Stimulated activated CD8-positive, alpha-beta memory T cell treated with anti-CD3 and anti-CD28 coated beads, Interleukin-15, amount 100 ng/mL, for 48 hours (primary cell): ENCODE measurements at regions not wholly inside any gene's neighbourhood (a gene's known extent, or its start where the extent isn't known, plus 50 kb on each side); places are given as distances from the start of the nearest gene placed in this dataset.
"Not testable (repeated sequence)": the region's sequence is repeated elsewhere in the genome, so short reads cannot be mapped to it uniquely, and the experiment has no call there.

Experiments
- DNase-seq, 2 donors: peaks; one replicate each; pipeline ENCODE4 v3.0.0-alpha.2; 2020; ENCODE audit warnings: low read depth in 2 of 2

DNA sequence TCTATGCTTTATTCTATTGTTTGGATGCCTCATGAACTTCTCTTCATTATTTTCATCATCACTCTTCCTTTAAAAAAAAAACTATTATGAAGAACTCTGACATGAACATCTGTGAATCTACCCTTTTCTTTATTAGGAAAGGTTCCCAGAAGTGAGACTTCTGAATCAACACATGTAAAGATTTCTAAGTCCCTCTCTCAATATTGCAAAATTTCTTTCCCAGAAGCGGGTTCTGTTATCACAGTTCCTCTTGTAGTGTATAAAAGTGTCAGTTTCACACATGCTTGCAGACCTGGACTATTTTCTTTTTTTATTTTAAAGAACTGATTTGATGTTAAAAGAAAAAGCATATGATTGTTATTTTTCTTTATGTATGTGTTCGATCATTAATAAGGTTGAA, 330.8 kb upstream of the KLF3 start:
- DNase-seq: no peak

- no peak for DNase-seq
Observed at GRCh38 chr4:38334791-38335190, 329.2 kb upstream of the KLF3 start.

- not testable (repeated sequence) for DNase-seq
Observed at GRCh38 chr4:38338939-38339338, 325.1 kb upstream of the KLF3 start.

DNA sequence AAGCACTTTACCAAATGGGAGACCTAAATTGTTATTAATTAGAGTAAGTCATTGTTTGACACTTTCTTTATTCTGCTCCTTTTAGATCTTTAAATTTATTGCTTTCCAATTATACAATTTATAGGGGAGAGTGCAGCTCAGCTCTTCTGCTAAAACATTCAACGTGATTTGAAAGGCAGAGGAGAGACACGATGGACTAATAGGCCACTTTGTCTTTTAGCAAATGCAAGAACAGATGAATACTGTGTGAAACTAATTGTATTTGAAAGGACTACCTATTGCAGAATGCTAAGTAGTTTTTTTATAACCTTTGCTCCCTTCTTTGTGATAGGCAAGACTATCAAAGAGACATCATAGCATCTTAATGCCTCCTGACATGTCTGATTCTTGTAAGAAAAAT, 320.4 kb upstream of the KLF3 start:
- DNase-seq: no peak

DNA sequence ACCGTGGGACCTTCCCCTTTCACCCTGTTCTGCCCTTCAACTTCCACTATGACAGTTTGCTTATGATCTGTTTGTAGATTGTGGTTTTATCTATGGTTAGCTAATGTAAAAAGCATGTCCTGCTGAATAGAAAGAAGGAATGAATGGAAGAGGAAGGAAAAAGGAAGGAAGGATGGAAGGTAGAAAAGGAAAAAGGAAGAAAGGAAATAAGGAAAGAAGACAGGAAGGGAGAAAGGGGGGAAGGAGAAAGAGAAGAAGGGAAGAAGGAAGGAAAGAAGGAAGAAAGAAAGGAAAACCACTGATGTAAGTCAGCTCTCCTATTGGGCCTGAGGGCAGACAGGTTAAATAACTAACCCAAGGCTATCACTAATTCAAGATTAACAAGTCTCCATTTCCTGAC, 319.1 kb upstream of the KLF3 start:
- no peak for DNase-seq

DNA sequence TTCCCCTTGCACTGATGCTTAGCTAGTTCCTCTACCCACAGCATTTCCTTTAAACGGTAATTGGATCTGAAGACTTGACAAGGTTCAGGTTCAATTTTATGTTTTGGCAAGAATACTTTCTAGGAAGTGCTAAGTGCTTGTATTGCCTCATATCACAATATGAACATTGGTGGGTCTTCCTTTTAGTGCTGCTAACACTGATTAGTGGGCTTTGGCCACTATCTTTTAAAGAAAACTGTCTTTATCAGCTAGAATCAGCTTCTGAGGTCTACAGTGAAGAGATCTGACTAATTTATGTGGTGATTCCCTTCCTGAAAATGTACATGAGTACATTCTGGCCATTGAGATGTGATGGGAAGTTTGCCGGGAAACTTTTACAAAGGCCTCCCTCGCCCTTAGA, 316.7 kb upstream of the KLF3 start:
- no peak for DNase-seq

- no peak for DNase-seq
Observed at GRCh38 chr4:38354421-38354820, 309.6 kb upstream of the KLF3 start.

DNA sequence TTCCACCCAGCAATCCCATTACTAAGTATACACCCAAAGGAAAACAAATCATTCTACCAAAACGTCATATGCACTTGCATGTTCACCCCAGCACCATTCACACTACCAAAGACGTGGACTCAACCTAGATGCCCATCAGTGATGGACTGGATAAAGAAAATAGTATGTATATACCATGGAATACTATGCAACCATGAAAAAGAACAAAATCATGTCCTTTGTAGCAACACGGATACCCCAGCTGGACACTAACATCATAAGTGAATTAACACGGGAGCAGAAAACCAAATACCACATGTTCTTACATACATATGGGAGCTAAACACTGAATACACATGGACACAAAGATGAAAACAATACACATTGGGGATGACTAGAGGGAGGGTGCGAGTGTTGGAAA, 309.1 kb upstream of the KLF3 start:
- no peak for DNase-seq

DNA sequence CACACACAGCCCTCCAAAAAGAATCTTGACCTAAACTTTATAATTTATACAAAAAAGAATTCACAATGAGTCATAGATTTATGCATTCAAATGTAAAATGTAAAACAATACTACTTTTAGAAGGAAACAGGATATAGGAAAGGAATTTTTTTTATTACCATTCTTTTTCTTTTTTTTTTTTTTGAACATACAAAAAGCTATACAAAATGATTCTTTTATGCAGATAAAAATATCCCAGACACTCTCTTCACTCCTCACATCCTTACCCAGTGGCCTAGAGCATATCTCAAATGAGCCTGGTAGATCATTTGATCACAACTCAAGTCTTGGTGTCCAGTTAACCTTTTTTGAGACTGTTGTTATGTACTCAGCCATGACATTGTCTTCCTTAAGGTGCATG, 307.3 kb upstream of the KLF3 start:
- no peak for DNase-seq

DNA sequence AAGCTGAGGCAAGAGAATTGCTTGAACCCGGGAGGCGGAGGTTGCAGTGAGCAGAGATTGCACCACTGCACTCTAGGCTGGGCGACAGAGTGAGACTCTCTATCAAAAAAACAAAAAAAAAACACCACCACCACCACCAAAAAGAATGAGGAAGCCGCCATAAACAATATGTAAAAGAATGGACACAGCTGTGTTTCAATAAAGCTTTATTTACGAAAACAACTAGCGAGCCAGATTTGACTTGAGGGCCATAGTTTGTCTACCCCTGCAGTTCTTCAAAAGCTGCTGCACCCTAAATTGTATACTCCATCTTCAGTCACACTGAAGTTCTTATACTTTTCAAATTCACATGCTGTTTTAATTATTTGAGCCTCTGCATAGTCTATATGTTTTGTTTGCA, 306.5 kb upstream of the KLF3 start:
- DNase-seq: no peak

- DNase-seq: no peak
Observed at GRCh38 chr4:38359113-38359512, 304.9 kb upstream of the KLF3 start.

- no peak for DNase-seq
Observed at GRCh38 chr4:38360201-38360600, 303.8 kb upstream of the KLF3 start.

DNA sequence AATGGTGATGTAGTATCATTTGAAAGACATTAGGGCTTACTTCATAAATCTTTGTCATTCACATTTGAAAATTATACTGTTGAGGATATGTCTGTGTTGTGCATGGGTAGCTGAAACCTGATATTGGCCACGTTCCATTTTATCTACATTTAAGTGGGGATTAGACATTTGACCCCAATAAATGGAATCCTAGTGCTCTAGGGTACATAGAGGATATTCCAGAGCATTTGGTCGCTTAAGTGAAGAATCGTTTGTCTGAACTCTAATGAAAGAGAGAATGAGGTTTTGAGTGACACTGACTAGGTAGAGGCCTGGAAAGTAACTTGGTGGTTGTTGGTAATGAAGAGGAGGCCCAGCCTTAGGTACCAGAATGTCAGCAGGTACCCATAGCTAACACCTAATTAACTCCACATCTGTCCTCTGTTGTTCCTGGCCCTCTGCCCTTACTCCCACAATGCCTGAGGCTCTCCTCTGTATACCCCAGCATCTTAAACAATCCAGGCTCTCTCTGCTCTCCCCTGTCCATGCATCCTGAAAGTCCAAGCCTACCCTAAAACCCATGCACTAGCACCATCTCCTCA, 299.5 kb upstream of the KLF3 start:
- no peak for DNase-seq

GRCh38 chr4:38365261-38365660, 298.7 kb upstream of the KLF3 start:
- no peak for DNase-seq

DNA sequence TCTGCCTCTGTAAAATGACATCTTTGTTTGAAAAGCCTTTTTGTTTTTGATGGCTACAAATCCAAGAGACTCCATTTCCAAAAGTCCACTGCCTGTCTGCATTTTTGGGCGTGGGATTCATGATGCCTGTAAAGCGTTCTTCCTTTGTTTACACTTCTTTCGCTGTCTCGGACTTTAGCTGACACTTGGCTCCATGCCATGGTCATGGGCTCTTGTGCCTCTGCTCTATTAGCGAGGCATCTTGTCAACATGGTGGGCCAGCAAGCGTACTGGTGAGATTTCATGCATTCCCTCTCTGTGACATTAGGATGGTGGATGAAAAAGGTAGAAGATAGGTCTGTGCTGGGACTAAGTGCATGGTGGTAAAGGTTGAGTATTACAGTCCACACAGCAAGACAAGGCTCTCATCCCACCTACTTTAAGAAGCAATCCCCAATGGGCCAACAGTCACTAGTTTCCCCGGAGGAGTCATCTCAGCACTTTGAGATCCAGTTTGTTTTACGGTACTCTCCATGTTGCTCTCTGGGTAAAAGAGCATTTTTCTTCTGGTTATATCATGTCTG, 298.2 kb upstream of the KLF3 start:
- no peak for DNase-seq

DNA sequence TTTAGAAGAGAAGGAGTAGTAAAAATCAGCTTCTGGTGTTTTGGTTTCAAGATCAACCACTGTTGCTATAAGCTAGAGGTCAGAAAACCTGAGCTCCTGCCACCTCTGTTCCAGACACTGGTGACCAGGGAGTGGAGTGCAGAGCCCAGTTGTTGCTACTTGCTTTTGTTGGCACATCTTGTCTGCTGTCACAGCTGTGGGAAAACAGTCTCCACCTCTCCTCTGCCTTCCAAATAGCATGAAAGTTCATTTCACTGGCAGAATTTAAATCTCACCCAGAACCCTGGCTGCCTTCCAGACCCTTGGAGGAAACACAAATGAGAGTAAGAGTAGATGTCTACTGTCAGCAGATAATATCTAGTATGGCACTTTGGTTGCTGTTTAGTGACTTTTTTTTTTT, 297.5 kb upstream of the KLF3 start:
- DNase-seq: no peak

- DNase-seq: no peak
Observed at GRCh38 chr4:38366997-38367396, 297.0 kb upstream of the KLF3 start.

GRCh38 chr4:38367642-38368174, 296.3 kb upstream of the KLF3 start:
- DNase-seq: no peak

DNA sequence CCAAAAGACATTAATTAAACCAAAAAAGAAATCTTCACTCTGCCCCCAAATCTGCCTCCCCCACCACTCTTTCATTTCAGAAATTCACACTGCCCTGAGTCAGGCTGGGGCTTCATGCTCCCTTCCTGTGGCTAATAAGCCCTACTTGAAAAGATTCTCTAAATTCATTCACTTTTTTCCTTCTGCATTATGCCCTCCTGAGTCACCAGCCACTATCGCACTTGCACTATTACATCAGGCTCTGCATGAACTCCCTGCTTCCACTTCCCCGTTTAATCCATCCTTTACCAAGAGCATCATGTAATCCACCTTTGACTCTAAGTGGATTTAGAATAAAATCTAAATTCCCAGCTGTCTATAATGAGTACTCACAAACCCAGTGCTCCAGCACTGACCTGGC, 295.4 kb upstream of the KLF3 start:
- DNase-seq: no peak

DNA sequence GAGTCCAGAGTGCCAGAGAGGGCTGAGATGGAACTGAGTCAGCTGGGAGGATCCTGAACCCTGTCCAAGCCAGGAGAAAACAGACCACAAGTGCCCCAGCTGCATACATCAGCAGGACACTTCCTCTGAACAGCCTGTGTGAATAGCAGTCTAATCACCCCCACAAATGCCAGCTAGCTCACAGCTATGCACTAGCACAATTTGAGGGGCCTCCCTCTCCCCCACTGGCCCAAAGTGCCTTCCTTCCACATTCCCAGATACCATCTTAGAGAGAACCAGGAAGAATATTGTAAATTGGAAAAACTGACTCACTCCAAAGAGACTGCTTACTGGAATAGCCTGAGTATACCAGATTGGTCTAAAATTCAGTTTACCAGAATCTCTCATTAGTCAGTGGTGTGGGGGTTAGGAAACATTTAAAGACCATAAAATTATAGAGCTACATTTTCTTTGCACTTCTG, 292.6 kb upstream of the KLF3 start:
- no peak for DNase-seq

DNA sequence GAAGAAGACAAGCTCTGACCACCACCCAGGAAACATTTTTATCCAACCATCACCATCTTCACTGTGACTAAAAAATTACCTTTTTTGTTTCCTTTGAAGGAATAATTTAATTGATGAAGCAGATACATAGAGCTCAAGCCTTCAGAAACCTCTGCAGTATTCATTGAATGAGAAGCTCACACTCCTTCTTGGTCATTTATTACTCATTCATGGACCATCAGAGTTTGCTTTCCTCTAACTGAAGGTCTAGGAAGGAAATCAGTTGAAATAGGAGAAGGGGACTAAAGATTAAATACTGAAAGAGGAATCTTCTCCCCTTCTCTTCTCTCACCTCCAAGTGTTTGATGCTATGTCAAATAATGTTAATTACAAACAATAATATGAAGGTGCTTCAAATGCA, 290.6 kb upstream of the KLF3 start:
- no peak for DNase-seq

- DNase-seq: no peak
Observed at GRCh38 chr4:38377195-38377594, 286.8 kb upstream of the KLF3 start.

DNA sequence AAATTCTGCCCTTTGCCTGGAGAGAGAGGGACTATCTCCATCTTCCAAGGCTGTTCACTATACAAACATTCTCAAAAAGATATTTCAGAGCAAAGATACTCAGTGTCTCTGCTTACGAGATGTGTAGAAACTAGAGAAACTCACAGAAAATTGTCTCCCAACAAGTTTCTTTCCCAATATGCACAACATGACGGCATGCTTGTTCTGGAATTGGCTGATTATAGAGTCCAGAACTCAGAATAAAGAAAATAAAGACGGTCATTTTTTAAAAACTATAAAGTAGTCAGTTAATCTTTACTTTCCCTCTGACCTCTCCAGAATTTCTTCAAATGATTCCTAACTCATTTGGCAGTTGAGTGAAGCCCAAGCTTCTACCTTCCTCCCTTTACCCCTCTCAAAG, 285.5 kb upstream of the KLF3 start:
- no peak for DNase-seq

DNA sequence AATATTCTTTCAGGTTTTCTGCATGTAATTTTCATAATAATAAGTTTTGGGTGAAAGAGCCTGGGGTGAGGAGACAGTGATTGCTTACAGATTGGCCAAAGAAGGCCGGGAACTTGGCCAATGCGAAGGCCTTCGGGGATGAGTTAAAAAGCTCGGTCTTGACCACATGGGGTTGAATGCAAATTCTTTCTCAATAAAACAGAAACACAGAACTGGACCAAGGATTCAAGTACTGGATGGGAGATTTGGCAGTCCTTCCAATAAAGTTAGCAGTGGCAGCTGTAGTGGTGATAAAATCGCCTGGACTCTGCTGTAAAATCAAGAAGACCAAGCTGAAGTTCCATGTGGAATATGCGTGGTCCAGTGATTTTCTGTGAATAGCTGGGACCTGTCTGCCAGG, 282.2 kb upstream of the KLF3 start:
- DNase-seq: no peak
